ENCODE measurements at regions not wholly inside any gene's neighbourhood (a gene's known extent, or its start where the extent isn't known, plus 50 kb on each side); places are given as distances from the start of the nearest gene placed in this dataset.

- no peak for TF ChIP-seq CTCF (IDR thresholded peaks at IDR 0.05)
- TF ChIP-seq EP300 (IDR thresholded peaks at IDR 0.05) = no peak
These were observed 454.1 kb upstream of the ADGRL3 start for GRCh38 chr4:60745800-60746571.

Measured in tibial nerve (tissue), 4 donors.